ENCODE measurements at regions not wholly inside any gene's neighbourhood (a gene's known extent, or its start where the extent isn't known, plus 50 kb on each side); places are given as distances from the start of the nearest gene placed in this dataset.

- Histone ChIP-seq H3K9ac (ENCODE audit: insufficient read depth in 1 of 2, low read length in 2 of 2) (no peak overlapping the region), H3K36me3 (ENCODE audit: control insufficient read depth in 4 of 4, insufficient read depth in 4 of 4, low read length in 4 of 4) (no peaks in the 10 kb centered on the region), H3K27ac (ENCODE audit: low read depth in 1 of 2, low read length in 1 of 2) (no peak overlapping the region), H3K9me3 (ENCODE audit: control insufficient read depth in 4 of 4, insufficient read depth in 3 of 4, low read length in 3 of 4) (no peaks in the 10 kb centered on the region), H3K4me1 (ENCODE audit: control insufficient read depth in 5 of 5, insufficient read depth in 5 of 5, low read length in 5 of 5) (no peaks in the 10 kb centered on the region), H3K27me3 (ENCODE audit: control insufficient read depth in 3 of 3, insufficient read depth in 3 of 3, low read length in 2 of 3) (no peaks in the 10 kb centered on the region), H3K4me3 (no peak overlapping the region)
- ATAC-seq (ENCODE audit: insufficient read depth, low FRiP score) (no peak), DNase-seq (no peak)
- 92 to 94% methylated on average over 1 of the region's 1 CpG for WGBS, 2 donors
- no peak for TF ChIP-seq CTCF (IDR thresholded peaks at IDR 0.05; ENCODE audit: control extremely low read depth, extremely low read depth)
These were observed 50.7 kb upstream of the C12orf71 start for GRCh38 chr12:27133022-27133590.

GRCh38 chr12:27140478-27140969 lies 58.1 kb upstream of the C12orf71 start:
- H3K4me3 ChIP-seq: no peak overlapping the region
- 91 to 98% methylated on average over 2 of the region's 2 CpGs for WGBS, 2 donors
- TF ChIP-seq CTCF (IDR thresholded peaks at IDR 0.05; ENCODE audit: control extremely low read depth, extremely low read depth): no peak
- DNase-seq (no peak), ATAC-seq (ENCODE audit: insufficient read depth, low FRiP score) (no peak)
- H3K9ac ChIP-seq (ENCODE audit: insufficient read depth in 1 of 2, low read length in 2 of 2): no peak overlapping the region
- H3K27me3 ChIP-seq (ENCODE audit: control insufficient read depth in 3 of 3, insufficient read depth in 3 of 3, low read length in 2 of 3): no peaks in the 10 kb centered on the region
- no peaks in the 10 kb centered on the region for H3K36me3 ChIP-seq (ENCODE audit: control insufficient read depth in 4 of 4, insufficient read depth in 4 of 4, low read length in 4 of 4)
- H3K27ac ChIP-seq (ENCODE audit: low read depth in 1 of 2, low read length in 1 of 2): no peak overlapping the region
- H3K4me1 ChIP-seq (ENCODE audit: control insufficient read depth in 5 of 5, insufficient read depth in 5 of 5, low read length in 5 of 5): no peaks in the 10 kb centered on the region
- no peaks in the 10 kb centered on the region for H3K9me3 ChIP-seq (ENCODE audit: control insufficient read depth in 4 of 4, insufficient read depth in 3 of 4, low read length in 3 of 4)

GRCh38 chr12:27142101-27142721 lies 59.8 kb upstream of the C12orf71 start:
- no peaks in the 10 kb centered on the region for H3K27me3 ChIP-seq (ENCODE audit: control insufficient read depth in 3 of 3, insufficient read depth in 3 of 3, low read length in 2 of 3)
- no peak overlapping the region for H3K4me3 ChIP-seq
- ATAC-seq (ENCODE audit: insufficient read depth, low FRiP score) (peak; percentile 77), DNase-seq (peak; percentile 76 to 90 (median 85))
- 33 to 37% methylated on average over 3 of the region's 3 CpGs for WGBS, 2 donors
- no peak overlapping the region for H3K9ac ChIP-seq (ENCODE audit: insufficient read depth in 1 of 2, low read length in 2 of 2)
- H3K36me3 ChIP-seq (ENCODE audit: control insufficient read depth in 4 of 4, insufficient read depth in 4 of 4, low read length in 4 of 4): no peaks in the 10 kb centered on the region
- H3K4me1 ChIP-seq (ENCODE audit: control insufficient read depth in 5 of 5, insufficient read depth in 5 of 5, low read length in 5 of 5): no peaks in the 10 kb centered on the region
- H3K9me3 ChIP-seq (ENCODE audit: control insufficient read depth in 4 of 4, insufficient read depth in 3 of 4, low read length in 3 of 4): no peaks in the 10 kb centered on the region
- peak; percentile 59 for TF ChIP-seq CTCF (IDR thresholded peaks at IDR 0.05; ENCODE audit: control extremely low read depth, extremely low read depth)
- no peak overlapping the region for H3K27ac ChIP-seq (ENCODE audit: low read depth in 1 of 2, low read length in 1 of 2)
